ENCODE measurements at regions not wholly inside any gene's neighbourhood (a gene's known extent, or its start where the extent isn't known, plus 50 kb on each side); places are given as distances from the start of the nearest gene placed in this dataset.

- Histone ChIP-seq H3K4me2 (ENCODE audit: low read depth, low read length) (no peak overlapping the region), H3K27ac (ENCODE audit: extremely low read length, insufficient read depth, low read length) (no peak overlapping the region), H2AFZ (ENCODE audit: low read length) (no peak overlapping the region), H4K20me1 (ENCODE audit: insufficient read depth, low read length) (no peaks in the 10 kb centered on the region), H3K9ac (ENCODE audit: insufficient read depth, low read depth, low read length) (no peak overlapping the region), H3K79me2 (ENCODE audit: insufficient read depth, low read length) (no peaks in the 10 kb centered on the region), H3K4me1 (ENCODE audit: insufficient read depth, low read length) (no peaks in the 10 kb centered on the region), H3K36me3 (replicated peaks in 1 of 2; ENCODE audit: control insufficient read depth in 1 of 2, insufficient read depth in 2 of 2, low read length in 2 of 2) (no peaks in the 10 kb centered on the region), H3K4me3 (replicated peaks in 1 of 3; ENCODE audit: insufficient read depth in 1 of 3, low read depth in 2 of 3, low read length in 3 of 3) (no peak overlapping the region), H3K9me3 (ENCODE audit: low read length) (no peaks in the 10 kb centered on the region), H3K27me3 (ENCODE audit: control insufficient read depth in 1 of 2, insufficient read depth in 2 of 2, low read length in 2 of 2) (no peaks in the 10 kb centered on the region)
- BruUV-seq (replicated peaks) = no TSS peak
- POLR2A ChIA-PET = no interaction called here
- TF ChIP-seq SALL2 (CRISPR knock-in tag; IDR thresholded peaks at IDR 0.05) (no peak), SNAPC5 (CRISPR knock-in tag; IDR thresholded peaks at IDR 0.05; ENCODE audit: borderline replicate concordance) (no peak), MXD1 (CRISPR knock-in tag; IDR thresholded peaks at IDR 0.05) (no peak), GATAD2A (CRISPR knock-in tag; IDR thresholded peaks at IDR 0.05) (no peak), GLI4 (CRISPR knock-in tag; IDR thresholded peaks at IDR 0.05; ENCODE audit: borderline replicate concordance) (no peak), CEBPB (IDR thresholded peaks at IDR 0.05; ENCODE audit: borderline replicate concordance, low read depth, low read length) (no peak), NFIB (CRISPR knock-in tag; IDR thresholded peaks at IDR 0.05; ENCODE audit: borderline replicate concordance) (no peak), RNF2 (conservative IDR thresholded peaks at IDR 0.05; ENCODE audit: low read depth) (no peak), ZNF768 (CRISPR knock-in tag; IDR thresholded peaks at IDR 0.05) (no peak), HIVEP1 (CRISPR knock-in tag; IDR thresholded peaks at IDR 0.05) (no peak), ZNF562 (CRISPR knock-in tag; IDR thresholded peaks at IDR 0.05; ENCODE audit: borderline replicate concordance) (no peak), ZSCAN21 (CRISPR knock-in tag; IDR thresholded peaks at IDR 0.05; ENCODE audit: borderline replicate concordance) (no peak), SOX5 (CRISPR knock-in tag; IDR thresholded peaks at IDR 0.05; ENCODE audit: borderline replicate concordance) (no peak), MIER3 (CRISPR knock-in tag; IDR thresholded peaks at IDR 0.05; ENCODE audit: borderline replicate concordance) (no peak), ZBTB2 (CRISPR knock-in tag; IDR thresholded peaks at IDR 0.05; ENCODE audit: low read depth) (no peak), REST (IDR thresholded peaks at IDR 0.05; ENCODE audit: borderline replicate concordance in 1 of 2, low read depth in 1 of 2, low read length in 2 of 2) (no peak)
- no peak for FAIRE-seq
- no peak for DNase-seq (ENCODE audit: low spot score)
- intact Hi-C loops (cut with micrococcal nuclease; ENCODE audit: unreplicated experiment) = no loop called here
- CTCF ChIA-PET (ENCODE audit: low intra/inter-chr PET ratio, low total read pairs) = no interaction called here
- WGBS (ENCODE audit: low lambda C conversion rate) = 12% methylated on average over 2 of the region's 2 CpGs
- in situ Hi-C loops (cut with HindIII; ENCODE audit: extremely low pct_ligation_motif_present, low pct_unique_long_range_greater_than_20kb) = no loop called here
- ATAC-seq = no peak
Measured at GRCh38 chrX:13433298-13433605, 113.4 kb upstream of the ATXN3L start.

All from HepG2 (cell line).